ENCODE measurements at regions not wholly inside any gene's neighbourhood (a gene's known extent, or its start where the extent isn't known, plus 50 kb on each side); places are given as distances from the start of the nearest gene placed in this dataset.

DNA sequence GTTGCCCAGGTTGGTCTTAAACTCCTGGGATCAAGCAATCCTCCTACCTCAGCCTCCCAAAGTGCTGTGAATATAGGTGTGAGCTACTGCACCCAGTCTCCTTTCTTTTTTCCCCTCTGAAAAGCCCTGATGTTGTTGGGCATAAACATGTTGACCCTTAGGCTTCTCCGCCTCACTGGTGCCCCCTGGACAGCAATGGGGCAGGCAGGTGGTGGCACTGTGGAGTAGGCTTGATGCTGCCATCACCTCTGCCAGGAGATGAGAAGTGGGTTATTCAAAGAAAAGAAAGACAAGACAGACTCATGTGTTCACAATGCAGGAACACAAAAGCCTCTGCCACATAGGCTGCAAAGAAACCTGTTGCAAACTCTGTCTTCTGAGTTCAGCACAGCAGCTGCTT, 169.9 kb downstream of the EN1 start:
- intact Hi-C loops (cut with DNase I): no loop called here
- TF ChIP-seq, protein P1, sequence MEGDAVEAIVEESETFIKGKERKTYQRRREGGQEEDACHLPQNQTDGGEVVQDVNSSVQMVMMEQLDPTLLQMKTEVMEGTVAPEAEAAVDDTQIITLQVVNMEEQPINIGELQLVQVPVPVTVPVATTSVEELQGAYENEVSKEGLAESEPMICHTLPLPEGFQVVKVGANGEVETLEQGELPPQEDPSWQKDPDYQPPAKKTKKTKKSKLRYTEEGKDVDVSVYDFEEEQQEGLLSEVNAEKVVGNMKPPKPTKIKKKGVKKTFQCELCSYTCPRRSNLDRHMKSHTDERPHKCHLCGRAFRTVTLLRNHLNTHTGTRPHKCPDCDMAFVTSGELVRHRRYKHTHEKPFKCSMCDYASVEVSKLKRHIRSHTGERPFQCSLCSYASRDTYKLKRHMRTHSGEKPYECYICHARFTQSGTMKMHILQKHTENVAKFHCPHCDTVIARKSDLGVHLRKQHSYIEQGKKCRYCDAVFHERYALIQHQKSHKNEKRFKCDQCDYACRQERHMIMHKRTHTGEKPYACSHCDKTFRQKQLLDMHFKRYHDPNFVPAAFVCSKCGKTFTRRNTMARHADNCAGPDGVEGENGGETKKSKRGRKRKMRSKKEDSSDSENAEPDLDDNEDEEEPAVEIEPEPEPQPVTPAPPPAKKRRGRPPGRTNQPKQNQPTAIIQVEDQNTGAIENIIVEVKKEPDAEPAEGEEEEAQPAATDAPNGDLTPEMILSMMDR (IDR thresholded peaks at IDR 0.05): no peak
- no peak for TF ChIP-seq POLR2A (IDR thresholded peaks at IDR 0.05)
- H3K4me1 ChIP-seq: no peaks in the 10 kb centered on the region
- H3K27me3 ChIP-seq: no peaks in the 10 kb centered on the region
- DNase-seq: no peak
- 87 to 100% methylated on average over 1 of the region's 1 CpG for WGBS, 2 donors
- no peaks in the 10 kb centered on the region for H3K9me3 ChIP-seq
- H3K4me3 ChIP-seq (replicated peaks in 1 of 3): no peak overlapping the region
- H3K36me3 ChIP-seq: no peaks in the 10 kb centered on the region
- no peak overlapping the region for H3K27ac ChIP-seq

DNA sequence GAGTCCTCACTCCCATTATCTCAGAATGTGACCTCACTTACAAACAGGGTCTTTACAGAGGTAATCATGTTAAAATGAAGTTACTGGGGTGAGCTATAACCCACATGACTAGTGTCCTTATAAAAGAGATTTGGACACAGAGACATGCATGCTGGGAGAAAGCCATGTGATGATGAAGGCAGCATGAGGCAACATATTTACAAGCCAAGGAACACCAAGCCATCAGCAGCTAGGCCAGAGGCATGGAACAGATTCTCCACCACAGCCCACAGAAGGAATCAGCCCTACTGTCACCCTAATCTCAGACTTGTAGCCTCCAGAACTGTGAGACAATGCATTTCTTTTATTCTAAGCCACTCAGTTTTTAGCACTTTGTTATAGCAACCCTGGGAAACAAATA, 171.9 kb downstream of the EN1 start:
- H3K27ac ChIP-seq: no peak overlapping the region
- TF ChIP-seq POLR2A (IDR thresholded peaks at IDR 0.05): no peak
- TF ChIP-seq, protein P1 (IDR thresholded peaks at IDR 0.05): no peak
- no peaks in the 10 kb centered on the region for H3K4me1 ChIP-seq
- no peaks in the 10 kb centered on the region for H3K36me3 ChIP-seq
- H3K9me3 ChIP-seq: no peaks in the 10 kb centered on the region
- intact Hi-C loops (cut with DNase I): no loop called here
- H3K4me3 ChIP-seq (replicated peaks in 1 of 3): no peak overlapping the region
- no peak for DNase-seq
- H3K27me3 ChIP-seq: no peaks in the 10 kb centered on the region

DNA sequence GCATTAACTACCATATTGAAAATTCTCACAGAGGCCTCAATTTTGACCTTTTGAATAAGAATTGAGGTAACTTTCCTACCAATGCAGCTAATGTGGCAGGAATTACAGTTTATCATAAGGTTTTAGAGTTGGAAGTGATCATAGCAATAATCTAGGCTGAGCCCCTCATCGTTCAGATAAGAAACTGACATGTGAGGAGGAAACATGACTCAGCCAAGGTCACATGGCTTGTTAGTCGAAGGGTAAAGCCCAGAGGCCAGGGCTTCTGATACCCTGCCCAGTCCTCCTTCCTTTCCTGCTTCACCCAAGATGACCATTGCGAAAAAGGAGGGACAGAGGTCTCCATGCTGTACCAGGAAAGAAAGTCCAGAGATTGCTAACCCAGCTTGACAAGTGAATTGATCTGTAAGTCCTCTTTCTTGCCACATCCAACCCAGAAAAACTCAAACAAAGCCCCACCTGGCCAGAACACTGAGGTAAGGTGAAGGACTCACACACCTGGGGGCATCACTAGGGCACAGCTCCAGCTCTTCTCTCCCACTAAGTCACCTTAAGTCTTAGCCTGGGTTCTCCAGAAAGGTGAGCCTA, 174.8 kb downstream of the EN1 start:
- peaks cover 7 to 16% of the 10 kb centered on the region in 2 donors for H3K4me1 ChIP-seq
- WGBS, 2 donors: 84 to 85% methylated on average over 3 of the region's 3 CpGs
- H3K9me3 ChIP-seq: no peaks in the 10 kb centered on the region
- no peak for TF ChIP-seq POLR2A (IDR thresholded peaks at IDR 0.05)
- TF ChIP-seq, protein P1 (IDR thresholded peaks at IDR 0.05): no peak
- intact Hi-C loops (cut with DNase I): no loop called here
- H3K27ac ChIP-seq: no peak overlapping the region
- DNase-seq: no peak
- no peaks in the 10 kb centered on the region for H3K36me3 ChIP-seq
- no peaks in the 10 kb centered on the region for H3K27me3 ChIP-seq
- H3K4me3 ChIP-seq (replicated peaks in 1 of 3): no peak overlapping the region

DNA sequence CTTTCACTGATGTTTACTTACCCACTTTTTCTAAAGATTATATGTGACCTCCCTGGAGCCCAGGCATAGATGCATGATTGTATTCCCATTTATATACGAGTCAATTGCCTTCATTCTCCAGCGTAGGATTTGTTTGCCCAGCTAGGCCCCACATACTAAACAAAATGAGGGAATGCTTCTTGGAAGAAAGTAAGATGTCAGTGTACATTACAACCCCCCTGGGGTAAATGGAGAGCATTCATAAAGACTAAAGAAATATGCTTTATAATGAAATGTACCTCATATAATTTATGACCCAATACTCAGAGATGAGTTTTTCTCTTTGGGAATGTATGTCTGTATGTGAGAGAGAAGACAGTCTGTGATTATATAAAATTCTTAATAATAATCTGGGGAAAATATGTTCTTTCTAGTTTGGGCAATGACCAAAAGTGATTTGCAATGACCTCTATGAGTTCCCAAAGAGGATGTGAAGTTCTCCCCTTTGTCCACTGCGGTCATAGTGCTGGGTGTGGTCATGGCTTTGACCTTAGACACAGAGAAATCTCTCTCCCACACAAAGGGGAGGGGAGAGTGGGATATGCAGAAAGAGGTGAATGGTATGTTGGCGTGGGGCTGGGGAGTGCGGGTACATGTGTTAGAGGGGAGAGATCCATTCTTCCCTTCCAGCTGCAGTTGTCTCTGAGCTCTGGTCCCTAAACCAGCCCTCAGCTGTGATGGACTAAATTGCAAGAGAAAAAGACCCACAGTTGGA, 175.6 kb downstream of the EN1 start:
- H3K36me3 ChIP-seq: no peaks in the 10 kb centered on the region
- intact Hi-C loops (cut with DNase I): no loop called here
- no peaks in the 10 kb centered on the region for H3K27me3 ChIP-seq

DNA sequence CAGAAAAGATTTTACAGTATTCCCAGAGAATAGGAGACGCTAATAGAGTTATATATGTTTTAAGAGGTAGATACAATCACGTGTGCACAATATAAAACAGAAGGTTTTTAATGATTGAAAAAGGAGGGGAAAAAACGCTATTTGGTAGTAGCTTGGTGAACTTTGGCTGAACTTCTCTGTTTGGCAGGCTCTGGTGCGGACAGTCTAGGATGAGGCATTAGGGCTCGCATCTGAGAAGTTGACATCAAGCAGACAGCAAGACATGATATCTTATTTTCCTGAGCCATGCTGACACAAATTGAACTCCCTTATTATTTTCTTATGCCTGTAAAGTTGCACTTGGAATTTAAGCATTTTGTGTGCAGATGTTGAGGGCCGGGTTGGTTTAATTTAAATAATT, 176.6 kb downstream of the EN1 start:
- no peak for TF ChIP-seq POLR2A (IDR thresholded peaks at IDR 0.05)
- TF ChIP-seq, protein P1 (IDR thresholded peaks at IDR 0.05): no peak
- DNase-seq: no peak

More for the DNA sequence above, 175.6 kb downstream of the EN1 start:
- no peaks in the 10 kb centered on the region for H3K9me3 ChIP-seq
- H3K4me3 ChIP-seq (replicated peaks in 1 of 3): no peak overlapping the region
- no peak overlapping the region for H3K27ac ChIP-seq
- no peak for TF ChIP-seq POLR2A (IDR thresholded peaks at IDR 0.05)
- TF ChIP-seq, protein P1 (IDR thresholded peaks at IDR 0.05): no peak
- no peak for DNase-seq
- WGBS, 2 donors: 90 to 93% methylated on average over 5 of the region's 5 CpGs
- peaks cover 7 to 16% of the 10 kb centered on the region in 2 donors for H3K4me1 ChIP-seq

More for the DNA sequence above, 176.6 kb downstream of the EN1 start:
- no peaks in the 10 kb centered on the region for H3K27me3 ChIP-seq
- H3K4me1 ChIP-seq: peaks cover 7 to 16% of the 10 kb centered on the region in 2 donors
- H3K4me3 ChIP-seq (replicated peaks in 1 of 3): no peak overlapping the region
- H3K36me3 ChIP-seq: no peaks in the 10 kb centered on the region
- no peaks in the 10 kb centered on the region for H3K9me3 ChIP-seq
- H3K27ac ChIP-seq: no peak overlapping the region
- WGBS, 2 donors: 65 to 81% methylated on average over 6 of the region's 6 CpGs
- intact Hi-C loops (cut with DNase I): no loop called here

Measured in thyroid gland (tissue), 4 donors.